ENCODE measurements at regions not wholly inside any gene's neighbourhood (a gene's known extent, or its start where the extent isn't known, plus 50 kb on each side); places are given as distances from the start of the nearest gene placed in this dataset.
"Not testable (repeated sequence)": the region's sequence is repeated elsewhere in the genome, so short reads cannot be mapped to it uniquely, and the experiment has no call there.

GRCh38 chr6:121698617-121699016 lies 263.2 kb downstream of the GJA1 start:
- no peak for DNase-seq

DNA sequence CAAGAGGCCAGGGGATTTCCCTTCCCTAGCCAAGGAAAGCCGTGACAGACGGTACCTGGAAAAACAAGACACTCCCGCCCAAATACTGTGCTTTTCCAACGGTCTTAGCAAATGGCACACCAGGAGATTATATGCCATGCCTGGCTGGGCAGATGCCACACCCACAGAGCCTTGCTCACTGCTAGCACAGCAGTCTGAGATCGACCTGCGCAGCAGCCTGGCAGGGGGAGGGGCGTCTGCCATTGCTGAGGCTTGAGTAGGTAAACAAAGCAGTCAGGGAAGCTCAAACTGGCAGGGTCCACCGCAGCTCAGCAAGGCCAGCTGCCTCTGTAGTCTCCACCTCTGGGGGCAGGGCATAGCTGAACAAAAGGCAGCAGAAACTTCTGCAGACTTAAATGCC lies 267.7 kb downstream of the GJA1 start:
- not testable (repeated sequence) for DNase-seq

GRCh38 chr6:121711472-121711871 lies 276.0 kb downstream of the GJA1 start:
- DNase-seq: no peak

- no peak for DNase-seq
Observed at GRCh38 chr6:121717686-121718085, 282.2 kb downstream of the GJA1 start.

DNA sequence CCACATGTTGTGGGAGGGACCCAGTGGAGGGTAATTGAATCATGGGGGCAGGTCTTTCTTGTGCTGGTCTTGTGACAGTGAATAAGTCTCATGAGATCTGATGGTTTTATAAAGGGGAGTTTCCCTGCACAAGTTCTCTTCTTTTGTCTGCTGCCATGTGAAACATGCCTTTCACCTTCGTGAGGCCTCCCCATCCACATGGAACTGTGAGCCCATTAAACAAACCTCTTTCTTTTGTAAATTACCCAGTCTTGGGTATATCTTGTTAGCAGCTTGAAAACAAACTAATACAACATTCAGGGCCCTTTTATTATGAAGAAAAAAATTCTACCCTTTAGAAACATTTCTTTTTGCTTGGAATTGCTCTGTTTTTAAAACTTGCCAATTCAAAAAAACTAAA lies 285.4 kb downstream of the GJA1 start:
- DNase-seq: not testable (repeated sequence)

DNA sequence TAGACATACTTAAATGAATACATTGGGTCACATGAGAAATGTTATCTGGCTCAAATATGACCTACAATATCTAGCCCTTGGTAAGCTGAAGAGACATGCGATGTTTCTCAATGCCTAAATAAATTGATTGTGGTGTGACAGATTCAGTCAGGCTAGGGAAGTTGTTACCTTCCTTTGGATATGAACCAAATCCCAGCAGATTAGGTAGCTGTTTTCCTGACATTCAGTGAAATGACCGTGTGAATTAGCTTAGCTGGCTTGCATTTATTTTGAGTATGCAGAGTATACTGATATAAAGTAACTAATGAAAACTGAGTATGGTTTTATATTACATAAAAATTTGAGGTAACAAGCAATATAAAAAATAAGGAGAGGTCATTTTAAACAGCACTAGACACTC lies 288.2 kb downstream of the GJA1 start:
- no peak for DNase-seq

GRCh38 chr6:121724576-121724975 lies 289.1 kb downstream of the GJA1 start:
- no peak for DNase-seq

DNA sequence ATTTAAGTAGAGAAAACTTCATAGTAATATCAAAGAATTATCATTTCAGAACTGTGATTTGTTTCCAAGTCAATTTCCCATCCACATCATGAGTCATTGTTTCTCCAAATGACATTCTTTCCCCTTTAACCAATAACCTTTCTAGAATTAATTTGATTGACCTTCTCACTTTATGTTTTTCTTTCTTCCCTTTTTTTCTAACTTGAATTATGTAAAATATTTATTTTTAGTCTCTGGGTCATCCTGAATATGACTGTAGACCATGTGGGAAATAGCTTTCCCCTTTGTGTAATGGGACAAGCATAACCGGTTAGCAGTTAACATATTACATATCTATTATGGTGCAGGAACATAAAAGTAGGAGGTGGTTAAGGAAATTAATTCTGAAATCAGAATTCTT lies 291.1 kb downstream of the GJA1 start:
- no peak for DNase-seq

GRCh38 chr6:121730616-121731015 lies 295.2 kb downstream of the GJA1 start:
- DNase-seq: no peak

DNA sequence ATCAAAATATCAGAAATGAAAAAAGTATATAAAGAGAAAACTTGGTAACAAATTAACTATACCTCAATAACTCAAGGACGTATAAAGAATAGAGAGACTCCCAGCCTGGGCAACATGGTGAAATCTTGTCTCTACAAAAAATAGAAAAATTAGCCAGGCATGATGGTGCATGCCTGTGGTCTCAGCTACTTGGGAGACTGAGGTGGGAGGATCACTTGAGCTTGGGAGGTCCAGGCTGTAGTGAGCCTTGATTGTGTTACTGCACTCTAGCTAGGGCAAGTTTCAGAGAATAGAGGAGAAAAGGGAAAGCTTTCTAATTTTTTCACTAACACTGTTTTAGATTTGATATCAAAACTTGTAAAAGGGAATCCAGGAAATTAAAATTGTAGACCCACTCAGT lies 295.9 kb downstream of the GJA1 start:
- DNase-seq: no peak

GRCh38 chr6:121732641-121733040 lies 297.2 kb downstream of the GJA1 start:
- no peak for DNase-seq

DNA sequence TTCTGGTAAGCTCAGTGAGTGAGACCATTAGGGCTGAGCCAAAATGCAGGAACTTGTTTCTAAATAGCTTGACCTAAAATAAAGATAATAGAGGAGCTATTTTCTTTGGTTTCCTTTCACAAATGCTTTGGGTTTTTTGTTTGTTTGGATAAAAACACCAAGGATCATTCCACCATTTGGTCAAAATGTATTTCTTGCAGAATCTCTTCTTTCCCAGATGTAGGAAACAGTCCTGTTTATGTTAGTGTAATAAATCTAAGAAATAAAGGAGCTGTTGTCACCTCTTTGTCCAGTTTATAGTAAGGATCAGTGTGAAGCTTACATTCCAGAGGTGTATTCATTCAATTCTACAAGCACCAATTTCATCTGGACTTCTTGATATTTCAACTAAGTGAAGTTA lies 297.8 kb downstream of the GJA1 start:
- DNase-seq: no peak

DNA sequence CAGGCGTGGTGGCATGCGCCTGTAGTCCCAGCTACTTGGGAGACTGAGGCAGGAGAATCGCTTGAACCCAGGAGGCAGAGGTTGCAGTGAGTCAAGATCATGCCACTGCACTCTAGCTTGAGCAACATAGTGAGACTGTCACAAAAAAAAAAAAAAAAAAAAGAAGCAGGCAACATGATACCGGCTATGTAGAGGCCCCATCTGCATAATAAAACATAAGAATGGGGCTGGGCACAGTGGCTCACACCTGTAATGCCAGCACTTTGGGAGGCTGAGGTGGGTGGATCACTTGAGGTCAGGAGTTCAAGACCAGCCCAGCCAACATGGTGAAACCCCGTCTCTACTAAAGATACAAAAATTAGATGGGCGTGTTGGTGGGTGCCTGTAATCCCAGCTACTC lies 304.7 kb downstream of the GJA1 start:
- not testable (repeated sequence) for DNase-seq

- no peak for DNase-seq
Observed at GRCh38 chr6:121743691-121744090, 308.2 kb downstream of the GJA1 start.

GRCh38 chr6:121748376-121748775 lies 312.9 kb downstream of the GJA1 start:
- DNase-seq: no peak

DNA sequence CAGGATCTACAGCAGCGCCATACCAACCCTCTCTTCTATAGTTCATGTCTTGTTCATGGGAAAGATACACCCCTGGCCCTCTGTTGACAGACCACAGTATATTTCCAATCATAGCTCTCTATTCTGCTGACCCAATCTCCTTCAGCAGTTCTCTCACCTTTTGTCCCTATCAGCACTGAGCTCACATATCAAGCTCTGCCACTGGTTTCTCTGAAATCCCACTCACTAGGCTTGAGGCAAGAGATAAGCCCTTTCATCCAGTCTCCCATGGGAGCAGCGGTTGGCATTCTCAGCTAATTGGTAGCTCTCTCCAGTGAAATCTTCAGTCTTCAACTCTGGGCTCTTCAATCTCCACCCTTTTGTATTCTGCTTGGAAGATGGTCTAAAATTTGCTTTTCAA lies 313.4 kb downstream of the GJA1 start:
- no peak for DNase-seq

DNA sequence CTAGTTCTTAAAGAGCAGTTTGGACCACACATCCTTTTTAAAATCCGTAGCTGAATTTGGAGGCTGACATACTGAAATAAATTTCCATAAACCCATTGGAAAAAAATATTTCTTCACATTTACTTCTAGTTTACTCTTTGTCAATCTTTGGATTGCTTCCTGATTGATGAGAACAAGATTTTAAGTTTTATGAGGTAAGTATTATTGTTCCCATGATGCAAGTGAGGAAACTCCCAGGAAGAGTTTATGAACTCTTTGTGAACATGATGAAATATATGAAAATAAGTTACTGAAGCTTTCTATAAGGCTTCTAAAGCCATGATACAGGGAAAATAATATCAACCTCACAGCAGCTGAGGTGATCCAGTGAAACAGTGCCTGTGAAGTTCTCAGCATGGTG lies 320.0 kb downstream of the GJA1 start:
- DNase-seq: no peak

DNA sequence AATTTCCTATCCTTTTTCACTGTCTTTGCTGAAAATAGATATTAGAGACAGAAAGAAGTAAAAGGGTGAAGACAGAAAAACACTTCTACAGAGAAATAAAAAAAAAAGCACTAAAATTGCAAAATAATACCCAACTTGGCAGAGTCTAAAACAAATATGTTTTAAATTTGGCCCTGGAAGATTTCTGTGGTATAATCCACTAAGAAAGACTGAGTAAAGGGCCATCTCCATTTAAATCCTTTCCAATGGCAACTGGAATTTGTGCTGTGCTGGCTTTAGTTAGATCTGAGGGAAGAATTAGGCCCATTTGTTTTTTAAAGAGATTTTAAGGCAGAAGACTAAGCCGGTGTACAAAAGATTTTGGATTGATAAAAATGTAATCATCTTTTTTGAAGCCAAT lies 321.2 kb downstream of the GJA1 start:
- no peak for DNase-seq

- DNase-seq: no peak
Observed at GRCh38 chr6:121759370-121759769, 323.9 kb downstream of the GJA1 start.

GRCh38 chr6:121760191-121760590 lies 324.7 kb downstream of the GJA1 start:
- DNase-seq: no peak

DNA sequence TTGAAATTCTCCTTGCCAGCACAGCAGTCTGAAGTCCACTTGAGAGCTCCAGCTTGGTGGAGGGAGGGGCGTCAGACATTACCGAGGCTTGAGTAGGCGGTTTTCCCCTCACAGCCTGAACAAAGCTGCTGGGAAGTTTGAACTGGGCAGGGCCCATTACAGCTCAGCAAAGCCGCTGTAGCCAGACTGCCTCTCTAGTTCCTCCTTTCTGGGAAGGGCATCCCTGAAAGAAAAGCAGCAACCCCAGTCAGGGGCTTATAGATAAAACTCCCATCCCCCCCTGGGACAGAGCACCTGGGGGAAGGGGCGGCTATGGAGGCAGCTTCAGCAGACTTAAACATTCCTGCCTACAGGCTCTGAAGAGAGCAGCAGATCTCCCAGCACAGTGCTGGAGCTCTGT lies 325.3 kb downstream of the GJA1 start:
- no peak for DNase-seq

GRCh38 chr6:121764493-121764892 lies 329.0 kb downstream of the GJA1 start:
- no peak for DNase-seq

GRCh38 chr6:121765060-121765459 lies 329.6 kb downstream of the GJA1 start:
- no peak for DNase-seq

GRCh38 chr6:121767211-121767610 lies 331.8 kb downstream of the GJA1 start:
- no peak for DNase-seq

DNA sequence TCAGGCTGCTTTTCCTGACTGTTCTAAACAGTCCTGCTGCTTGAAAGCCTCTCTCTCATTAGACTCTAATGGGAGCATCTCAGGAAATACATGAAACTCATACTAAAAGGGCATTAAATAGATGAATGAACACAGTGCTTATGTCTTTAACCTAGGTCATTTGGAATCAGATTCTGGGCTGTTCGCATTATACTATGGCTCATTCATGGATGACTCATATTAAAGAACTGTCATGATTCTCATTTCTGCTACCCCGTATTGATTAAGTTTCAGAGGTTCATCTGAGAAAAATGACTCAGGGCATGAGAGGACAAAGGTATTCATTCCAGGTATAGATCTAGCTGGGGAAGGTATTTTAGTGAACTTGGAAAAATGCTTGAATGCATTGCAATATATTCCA lies 335.5 kb downstream of the GJA1 start:
- DNase-seq: no peak
